KOPT-K1 (cell line): ENCODE measurements at regions not wholly inside any gene's neighbourhood (a gene's known extent, or its start where the extent isn't known, plus 50 kb on each side); places are given as distances from the start of the nearest gene placed in this dataset.
"Not testable (repeated sequence)": the region's sequence is repeated elsewhere in the genome, so short reads cannot be mapped to it uniquely, and the experiment has no call there.

ENCODE experiments used
- H3K27ac ChIP-seq: fragments of 200-600 bp; sonication (generic); 2 replicates; pipeline ENCODE4 v1.5.1; 2016; ENCODE audit warnings: antibody characterized with exemption, mild to moderate bottlenecking, low read depth, low read length; ENCODE audit not compliant: poor library complexity, severe bottlenecking
- H3K36me3 ChIP-seq: fragments of 200-600 bp; sonication (generic); 2 replicates; pipeline ENCODE4 v1.5.1; 2017; ENCODE audit warnings: antibody characterized with exemption, mild to moderate bottlenecking, low read length, moderate library complexity; ENCODE audit not compliant: insufficient read depth
- H3K9me3 ChIP-seq: fragments of 200-600 bp; sonication (generic); 2 replicates; pipeline ENCODE4 v1.5.1; 2017; ENCODE audit warnings: antibody characterized with exemption, low read length, mild to moderate bottlenecking; ENCODE audit not compliant: insufficient read depth, poor library complexity, severe bottlenecking

DNA sequence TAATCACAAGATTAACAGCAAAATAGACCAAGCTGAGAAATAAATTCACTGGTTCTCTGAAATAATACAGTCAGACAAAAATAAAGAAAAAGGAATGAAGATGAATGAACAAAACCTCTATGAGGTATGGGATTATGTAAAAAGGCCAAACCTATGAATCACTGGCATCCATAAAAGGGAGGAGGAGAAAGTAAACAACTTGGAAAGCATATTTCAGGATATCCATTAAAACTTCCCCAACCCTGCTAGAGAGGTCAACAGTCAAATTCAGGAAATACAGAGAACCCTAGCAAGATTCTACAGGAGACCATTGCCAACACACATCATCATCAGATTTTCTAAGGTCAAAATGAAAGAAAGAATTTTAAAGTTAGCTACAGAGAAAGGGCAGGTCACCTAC lies 649.7 kb upstream of the CBLB start:
- no peaks in the 10 kb centered on the region for H3K9me3 ChIP-seq
- H3K27ac ChIP-seq: no peak overlapping the region
- no peaks in the 10 kb centered on the region for H3K36me3 ChIP-seq

GRCh38 chr3:106522397-106522796 lies 653.6 kb upstream of the CBLB start:
- no peaks in the 10 kb centered on the region for H3K9me3 ChIP-seq
- no peak overlapping the region for H3K27ac ChIP-seq
- H3K36me3 ChIP-seq: no peaks in the 10 kb centered on the region

DNA sequence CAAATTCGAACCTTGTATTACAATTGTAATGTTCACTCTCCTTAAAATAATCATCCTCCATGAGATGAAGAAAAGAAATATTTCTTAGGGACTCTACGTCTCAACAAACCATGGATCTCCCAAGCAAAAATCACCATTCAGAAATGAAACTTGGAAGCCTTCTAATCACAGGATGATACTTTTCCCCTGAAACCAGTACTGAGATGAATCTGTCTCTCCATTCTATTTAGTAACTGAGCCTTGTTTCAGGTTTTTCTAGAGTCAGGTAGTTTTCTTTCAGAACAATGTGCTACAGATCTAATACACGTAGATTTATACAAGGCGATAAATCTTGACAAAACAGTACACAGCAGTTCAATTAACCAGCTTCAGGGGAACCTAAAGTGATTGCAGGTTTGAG lies 660.1 kb upstream of the CBLB start:
- Histone ChIP-seq H3K27ac (no peak overlapping the region), H3K9me3 (no peaks in the 10 kb centered on the region), H3K36me3 (no peaks in the 10 kb centered on the region)

- no peaks in the 10 kb centered on the region for H3K36me3 ChIP-seq
- H3K27ac ChIP-seq: no peak overlapping the region
- H3K9me3 ChIP-seq: no peaks in the 10 kb centered on the region
Measured at GRCh38 chr3:106529738-106530137, 660.9 kb upstream of the CBLB start.

GRCh38 chr3:106530367-106530766 lies 661.6 kb upstream of the CBLB start:
- no peaks in the 10 kb centered on the region for H3K36me3 ChIP-seq
- no peak overlapping the region for H3K27ac ChIP-seq
- H3K9me3 ChIP-seq: no peaks in the 10 kb centered on the region

- not testable (repeated sequence) for H3K27ac ChIP-seq, H3K36me3 ChIP-seq
Measured at GRCh38 chr3:106531771-106532329, 663.0 kb upstream of the CBLB start.

DNA sequence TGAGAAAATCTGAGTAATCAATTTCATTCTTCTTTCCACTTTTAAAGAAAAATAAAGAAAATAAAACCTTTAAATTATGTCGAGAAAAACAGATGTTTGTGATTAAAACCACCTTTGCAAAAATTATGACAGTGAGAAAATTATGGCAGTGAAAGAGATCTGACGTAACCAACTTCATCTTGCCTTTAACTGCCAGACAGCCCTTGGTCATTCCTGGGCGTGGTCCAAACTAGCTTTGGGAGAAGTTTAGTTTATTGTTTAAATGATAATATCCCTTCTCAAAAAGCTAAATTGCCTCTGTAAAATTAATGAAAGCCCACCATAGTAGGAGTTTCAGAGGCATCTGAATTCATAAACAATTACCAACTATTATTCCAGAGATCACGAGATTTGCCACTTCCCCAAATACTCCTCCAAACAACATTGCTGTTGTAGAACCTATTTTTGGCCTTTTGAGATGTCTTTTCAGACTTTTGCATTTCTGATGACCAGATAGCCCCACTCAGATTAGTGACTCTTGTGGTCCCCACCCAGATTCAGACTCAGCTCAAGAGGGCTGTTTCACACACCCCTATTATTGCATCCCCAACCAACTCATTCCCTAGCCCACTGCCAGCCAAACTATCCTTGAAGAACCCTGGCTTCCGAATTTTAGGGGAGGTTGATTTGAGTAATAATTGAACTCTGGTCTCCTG lies 664.4 kb upstream of the CBLB start:
- H3K36me3 ChIP-seq: no peaks in the 10 kb centered on the region
- H3K9me3 ChIP-seq: no peaks in the 10 kb centered on the region

More at GRCh38 chr3:106531771-106532329, 663.0 kb upstream of the CBLB start:
- H3K9me3 ChIP-seq: not testable (repeated sequence)

DNA sequence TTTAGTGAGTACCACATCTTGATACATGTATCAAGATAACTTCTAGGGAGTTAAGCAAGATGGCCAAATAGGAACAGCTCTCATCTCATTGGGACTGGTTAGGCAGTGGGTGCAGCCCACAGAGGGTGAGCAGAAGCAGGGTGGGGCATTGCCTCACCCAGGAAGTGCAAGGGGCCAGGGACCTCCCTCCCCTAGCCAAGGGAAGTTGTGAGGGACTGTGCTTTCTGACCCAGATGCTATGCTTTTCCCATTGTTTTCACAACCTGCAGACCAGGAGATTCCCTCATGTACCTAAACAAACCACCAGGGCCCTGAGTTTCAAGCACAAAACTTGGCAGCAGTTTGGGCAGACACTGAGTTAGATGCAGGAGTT lies 665.0 kb upstream of the CBLB start:
- H3K36me3 ChIP-seq: no peaks in the 10 kb centered on the region
- H3K9me3 ChIP-seq: no peaks in the 10 kb centered on the region
- H3K27ac ChIP-seq: no peak overlapping the region

More for the DNA sequence above, 664.4 kb upstream of the CBLB start:
- H3K27ac ChIP-seq: no peak overlapping the region

DNA sequence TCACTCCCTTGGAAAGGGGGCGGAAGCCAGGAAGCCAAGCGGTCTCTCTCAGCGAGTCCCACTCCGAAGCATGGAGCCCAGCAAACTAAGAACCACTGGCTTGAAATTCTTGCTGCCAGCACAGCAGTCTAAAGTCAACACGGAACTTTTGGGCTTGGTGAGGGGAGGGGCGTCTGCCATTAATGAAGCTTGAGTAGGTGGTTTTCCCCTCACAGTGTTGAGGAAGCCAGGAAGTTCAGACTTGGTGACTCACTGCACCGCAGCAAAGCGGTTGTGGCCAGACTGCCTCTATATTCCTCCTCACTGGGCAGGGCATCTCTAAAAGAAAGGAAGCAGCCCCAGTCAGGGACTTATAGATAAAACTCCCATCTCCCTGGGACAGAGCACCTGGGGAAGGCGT lies 665.4 kb upstream of the CBLB start:
- no peaks in the 10 kb centered on the region for H3K36me3 ChIP-seq
- no peaks in the 10 kb centered on the region for H3K9me3 ChIP-seq
- no peak overlapping the region for H3K27ac ChIP-seq

DNA sequence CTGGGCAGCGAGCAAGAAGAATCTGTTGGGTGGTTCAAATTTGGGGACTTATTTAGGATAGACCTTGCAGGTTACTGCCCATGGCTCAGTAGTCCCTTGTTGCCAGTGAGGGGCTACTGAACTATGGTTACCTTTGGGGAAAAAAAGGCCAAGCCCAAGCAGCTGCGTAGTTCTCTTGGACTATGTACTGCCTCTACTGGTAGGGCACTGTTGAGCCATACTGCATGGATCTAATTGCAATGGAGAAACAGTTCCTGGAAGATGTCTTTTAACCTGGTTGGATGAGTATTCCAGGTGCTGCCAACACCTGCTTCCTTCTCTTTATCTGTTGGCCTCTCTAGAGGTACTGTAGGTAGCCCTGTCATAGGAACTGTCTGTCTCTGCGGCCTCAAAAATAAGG lies 671.9 kb upstream of the CBLB start:
- H3K36me3 ChIP-seq: no peaks in the 10 kb centered on the region
- peaks cover 5% of the 10 kb centered on the region for H3K9me3 ChIP-seq
- H3K27ac ChIP-seq: no peak overlapping the region

GRCh38 chr3:106542101-106542769 lies 673.4 kb upstream of the CBLB start:
- Histone ChIP-seq H3K9me3 (peaks cover 17% of the 10 kb centered on the region), H3K36me3 (no peaks in the 10 kb centered on the region), H3K27ac (no peak overlapping the region)

DNA sequence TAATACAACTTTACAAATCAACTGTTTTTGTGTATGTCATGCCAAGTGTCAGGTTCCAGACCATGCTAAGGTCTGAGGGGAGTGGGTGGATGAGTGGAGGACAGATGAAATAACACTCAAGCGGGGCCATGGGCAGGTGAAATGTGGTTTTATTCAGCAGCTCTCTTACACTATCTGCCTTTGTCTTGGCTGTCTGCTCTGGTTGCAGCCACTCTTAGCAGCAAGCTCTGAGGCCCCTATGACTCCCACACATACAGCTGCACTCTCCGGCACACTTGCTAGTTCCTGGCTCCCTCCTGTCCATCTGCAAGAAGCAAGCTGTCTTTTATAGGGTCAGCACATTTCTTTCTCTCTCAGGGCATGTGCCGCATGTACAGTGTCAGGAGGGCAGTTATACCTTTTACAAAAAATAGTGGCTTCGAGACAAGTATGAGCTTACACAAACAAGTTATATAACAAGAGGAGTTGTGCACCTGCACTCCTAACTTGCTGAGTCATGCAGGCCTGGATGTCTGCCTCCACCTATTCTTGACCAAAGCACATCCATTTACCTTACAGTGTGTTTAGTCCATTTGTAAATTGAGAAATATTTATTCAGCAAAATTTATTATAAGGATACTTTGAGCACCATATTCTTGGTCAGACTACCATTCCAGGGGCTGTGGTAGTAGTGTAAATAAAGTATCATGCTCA lies 683.7 kb upstream of the CBLB start:
- peaks cover 12% of the 10 kb centered on the region for H3K9me3 ChIP-seq
- H3K36me3 ChIP-seq: no peaks in the 10 kb centered on the region
- H3K27ac ChIP-seq: no peak overlapping the region

- H3K36me3 ChIP-seq: no peaks in the 10 kb centered on the region
- no peak overlapping the region for H3K27ac ChIP-seq
- H3K9me3 ChIP-seq: no peaks in the 10 kb centered on the region
Measured at GRCh38 chr3:106560451-106560966, 691.7 kb upstream of the CBLB start.

DNA sequence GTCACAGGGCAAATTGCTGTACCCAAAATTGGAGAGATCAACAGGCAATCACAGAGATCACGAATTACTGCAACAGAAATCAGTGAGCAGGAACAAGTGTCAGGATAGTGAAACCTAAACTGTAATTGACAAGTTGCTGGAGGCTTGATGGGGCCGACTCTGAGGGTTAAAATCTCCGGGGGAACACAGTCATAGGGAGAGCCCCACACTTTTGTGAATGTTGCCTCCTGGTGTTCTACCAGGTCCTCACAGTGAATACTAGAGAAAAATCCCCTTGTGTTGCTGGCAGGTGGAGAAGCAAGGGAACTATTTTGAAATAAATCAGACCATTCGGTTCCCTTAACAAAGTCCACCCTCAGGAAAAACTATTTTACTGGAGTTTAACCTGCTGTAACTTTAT lies 697.5 kb upstream of the CBLB start:
- H3K27ac ChIP-seq: no peak overlapping the region

DNA sequence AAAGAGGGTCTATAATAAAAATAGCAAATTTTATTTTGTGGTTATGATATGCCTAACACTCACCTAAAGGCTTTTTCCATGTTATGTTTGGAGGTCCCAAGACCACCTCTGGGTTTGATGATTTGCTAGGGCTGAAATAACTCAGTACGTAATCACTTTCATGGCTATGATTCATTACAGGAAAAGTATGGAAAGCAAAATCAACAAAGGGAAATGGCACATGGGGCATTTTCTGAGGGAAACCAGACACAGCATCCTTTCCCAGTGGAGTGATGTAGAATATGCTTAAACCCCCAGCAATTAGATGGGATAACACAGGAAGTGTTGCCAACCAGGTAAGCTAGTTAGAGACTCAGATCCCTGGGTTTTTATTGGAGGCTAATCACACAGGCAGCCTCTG lies 701.6 kb upstream of the CBLB start:
- no peaks in the 10 kb centered on the region for H3K36me3 ChIP-seq
- H3K9me3 ChIP-seq: no peaks in the 10 kb centered on the region
- no peak overlapping the region for H3K27ac ChIP-seq

More for the DNA sequence above, 697.5 kb upstream of the CBLB start:
- H3K9me3 ChIP-seq: no peaks in the 10 kb centered on the region
- H3K36me3 ChIP-seq: no peaks in the 10 kb centered on the region
